SK-N-SH (cell line): ENCODE measurements at regions not wholly inside any gene's neighbourhood (a gene's known extent, or its start where the extent isn't known, plus 50 kb on each side); places are given as distances from the start of the nearest gene placed in this dataset.

Source experiments
- CTCF ChIA-PET: fragments of 300-600, 350-600 bp; formaldehyde crosslinking; extraction: SDS; loops from one replicate; lab custom pipeline; 2021; lab: Yijun Ruan, JAX
- POLR2A ChIA-PET: fragments of 350-600 bp; sonication (Branson Sonifier 250); formaldehyde crosslinking; extraction: SDS; loops from one replicate; lab custom pipeline; 2020; ENCODE audit warnings: antibody characterized with exemption, inconsistent platforms; lab: Yijun Ruan, JAX
- DNase-seq: peaks from one replicate; pipeline ENCODE4 v3.0.0; 2012
- H2AFZ ChIP-seq: fragments of 200-600 bp; sonication (generic); 2 replicates; pipeline ENCODE4 v1.8.1; 2016; ENCODE audit warnings: antibody characterized with exemption, mild to moderate bottlenecking, low read depth
- H3F3A ChIP-seq: fragments of 200-600 bp; sonication (generic); replicated peaks from 2 replicates; pipeline ENCODE3; 2016; ENCODE audit warnings: antibody characterized with exemption, mild to moderate bottlenecking; ENCODE audit not compliant: insufficient read depth
- H3K27ac ChIP-seq, 2 experiments: fragments of 200-500 bp in 1 of 2; fragments of 200-600 bp in 1 of 2; sonication (Bioruptor generic) in 1 of 2; sonication (generic), shearing (Covaris generic) in 1 of 2; 2 replicates each; pipeline versions ENCODE4 v1.5.1 to v1.6.1; 2014 to 2016; ENCODE audit warnings: low read depth in 2 of 2, inconsistent platforms in 1 of 2, low read length in 1 of 2, mild to moderate bottlenecking in 1 of 2, mixed read lengths in 1 of 2
- H3K27me3 ChIP-seq: fragments of 200-600 bp; sonication (generic), shearing (Covaris generic); 2 replicates; pipeline ENCODE4 v1.6.1; 2016; ENCODE audit warnings: mixed run types; ENCODE audit not compliant: insufficient read depth
- H3K36me3 ChIP-seq, 2 experiments: fragments of 200-500 bp in 1 of 2; fragments of 200-600 bp in 1 of 2; sonication (Bioruptor generic) in 1 of 2; sonication (generic) in 1 of 2; replicated peaks in 1 of 2; 2 replicates each; pipeline versions ENCODE3 to v1.5.1; 2014 to 2016; ENCODE audit warnings: low read length in 1 of 2, mild to moderate bottlenecking in 1 of 2; ENCODE audit not compliant: insufficient read depth in 2 of 2, control insufficient read depth in 1 of 2
- H3K4me1 ChIP-seq, 2 experiments: fragments of 200-500 bp in 1 of 2; fragments of 200-600 bp in 1 of 2; sonication (Bioruptor generic) in 1 of 2; sonication (generic), shearing (Covaris generic) in 1 of 2; 2 replicates each; pipeline versions ENCODE4 v1.5.1 to v1.6.1; 2014 to 2016; ENCODE audit warnings: low read depth in 1 of 2, low read length in 1 of 2, mixed run types in 1 of 2; ENCODE audit not compliant: insufficient read depth in 2 of 2, control insufficient read depth in 1 of 2
- H3K4me2 ChIP-seq: fragments of 200-600 bp; sonication (generic), shearing (Covaris generic); 2 replicates; pipeline ENCODE4 v1.6.1; 2017; ENCODE audit warnings: mixed run types
- H3K4me3 ChIP-seq, 2 experiments: fragments of 200-500 bp in 1 of 2; fragments of 200-600 bp in 1 of 2; sonication (Bioruptor generic) in 1 of 2; sonication (generic), shearing (Covaris generic) in 1 of 2; 2 replicates each; pipeline versions ENCODE4 v1.5.1 to v1.8.1; 2014 to 2016; ENCODE audit warnings: low read depth in 2 of 2, inconsistent platforms in 1 of 2, low read length in 1 of 2, mild to moderate bottlenecking in 1 of 2, mixed read lengths in 1 of 2, moderate library complexity in 1 of 2
- H3K79me2 ChIP-seq: fragments of 200-600 bp; sonication (generic); 2 replicates; pipeline ENCODE4 v1.8.1; 2017; ENCODE audit warnings: mild to moderate bottlenecking; ENCODE audit not compliant: insufficient read depth
- H3K9ac ChIP-seq: fragments of 200-600 bp; sonication (generic); 2 replicates; pipeline ENCODE4 v1.6.1; 2017; ENCODE audit warnings: mixed run types
- H3K9me2 ChIP-seq: fragments of 200-600 bp; sonication (generic); 2 replicates; pipeline ENCODE4 v1.6.1; 2017; ENCODE audit warnings: mixed run types
- H3K9me3 ChIP-seq: fragments of 200-600 bp; sonication (generic); 2 replicates; pipeline ENCODE4 v1.6.1; 2017; ENCODE audit warnings: mixed run types, mild to moderate bottlenecking, moderate library complexity
- H4K20me1 ChIP-seq: fragments of 200-600 bp; sonication (generic); 2 replicates; pipeline ENCODE4 v1.6.1; 2017; ENCODE audit warnings: mild to moderate bottlenecking, mixed run types; ENCODE audit not compliant: insufficient read depth
- CTCF ChIP-seq: fragments of 200-600 bp; sonication (generic); IDR thresholded peaks from 2 replicates; pipeline ENCODE4 v1.6.1; 2017; ENCODE audit warnings: antibody characterized with exemption, mild to moderate bottlenecking, moderate library complexity
- GABPA ChIP-seq: IDR thresholded peaks from 2 replicates; pipeline ENCODE4 v1.4.0; 2012; ENCODE audit warnings: low read depth, mild to moderate bottlenecking
- JUND ChIP-seq: IDR thresholded peaks from 2 replicates; pipeline ENCODE4 v1.4.0; 2012
- MEF2A ChIP-seq: IDR thresholded peaks from 2 replicates; pipeline ENCODE4 v1.4.0; 2012; ENCODE audit warnings: low read depth, borderline replicate concordance
- RAD21 ChIP-seq: IDR thresholded peaks from 2 replicates; pipeline ENCODE4 v1.6.1; 2012; ENCODE audit warnings: mild to moderate bottlenecking, low read length
- USF1 ChIP-seq: IDR thresholded peaks from 2 replicates; pipeline ENCODE4 v1.4.0; 2012; ENCODE audit warnings: low read depth, borderline replicate concordance
- USF2 ChIP-seq: fragments of 150-350 bp; IDR thresholded peaks from 2 replicates; pipeline ENCODE4 v1.6.1; 2017; ENCODE audit warnings: antibody characterized with exemption, low read length, low read depth, borderline replicate concordance
- ZBTB33 ChIP-seq: IDR thresholded peaks from 2 replicates; pipeline ENCODE4 v1.4.0; 2012; ENCODE audit warnings: low read depth, borderline replicate concordance
- WGBS: methylation state at CpG from one replicate; pipeline ENCODE4 v1.1.6; 2017; ENCODE audit warnings: low lambda C conversion rate; 5-methylcytosine and 5-hydroxymethylcytosine counted together

- ChIA-PET CTCF (no interaction called here), POLR2A (no interaction called here)
- no peak overlapping the region for H2AFZ ChIP-seq
- no peaks in the 10 kb centered on the region for H3K9me2 ChIP-seq
- DNase-seq = no peak
- H3K4me2 ChIP-seq = no peak overlapping the region
- 26% methylated on average over 2 of the region's 2 CpGs for WGBS
- H3K9me3 ChIP-seq = no peaks in the 10 kb centered on the region
- H3K4me3 ChIP-seq = no peak overlapping the region
- peaks cover 0 to 9% of the 10 kb centered on the region in 2 experiments; a peak in 1 of 4 replicates for H3K4me1 ChIP-seq
- H3K36me3 ChIP-seq = no peaks in the 10 kb centered on the region
- H3K27ac ChIP-seq = no peak overlapping the region
- H3K79me2 ChIP-seq = no peaks in the 10 kb centered on the region
- no peaks in the 10 kb centered on the region for H3K27me3 ChIP-seq
- no peak overlapping the region for H3K9ac ChIP-seq
- H3F3A ChIP-seq = no peaks in the 10 kb centered on the region
- no peaks in the 10 kb centered on the region for H4K20me1 ChIP-seq
- no peak for TF ChIP-seq RAD21
Measured at GRCh38 chr5:35305336-35306020, 75.2 kb upstream of the PRLR start.

- no peak for DNase-seq
- H3K9me3 ChIP-seq = no peaks in the 10 kb centered on the region
- H3F3A ChIP-seq = no peaks in the 10 kb centered on the region
- H3K4me3 ChIP-seq = no peak overlapping the region
- no peaks in the 10 kb centered on the region for H3K36me3 ChIP-seq
- ChIA-PET CTCF (no interaction called here), POLR2A (no interaction called here)
- H3K9me2 ChIP-seq = no peaks in the 10 kb centered on the region
- H3K4me1 ChIP-seq = peaks cover 0 to 9% of the 10 kb centered on the region in 2 experiments; a peak in 1 of 4 replicates
- H3K79me2 ChIP-seq = no peaks in the 10 kb centered on the region
- H3K4me2 ChIP-seq = no peak overlapping the region
- H2AFZ ChIP-seq = no peak overlapping the region
- no peaks in the 10 kb centered on the region for H3K27me3 ChIP-seq
- H4K20me1 ChIP-seq = no peaks in the 10 kb centered on the region
- 57% methylated on average over 1 of the region's 1 CpG for WGBS
- H3K27ac ChIP-seq = no peak overlapping the region
- no peak overlapping the region for H3K9ac ChIP-seq
- TF ChIP-seq GABPA = no peak
- TF ChIP-seq CTCF = no peak
Measured at GRCh38 chr5:35304291-35304690, 74.0 kb upstream of the PRLR start.

GRCh38 chr5:35303152-35303551 is 72.9 kb upstream of the PRLR start:
- Histone ChIP-seq H3K79me2 (no peaks in the 10 kb centered on the region), H3K36me3 (no peaks in the 10 kb centered on the region), H4K20me1 (no peaks in the 10 kb centered on the region), H3K9ac (no peak overlapping the region), H3K4me3 (no peak overlapping the region), H3K27me3 (no peaks in the 10 kb centered on the region), H2AFZ (no peak overlapping the region), H3F3A (no peaks in the 10 kb centered on the region), H3K9me3 (no peaks in the 10 kb centered on the region), H3K27ac (no peak overlapping the region), H3K4me1 (peaks cover 0 to 1% of the 10 kb centered on the region in 2 experiments; a peak in 1 of 4 replicates), H3K4me2 (no peak overlapping the region), H3K9me2 (no peaks in the 10 kb centered on the region; the same call in 1 of the 2 replicates)
- TF ChIP-seq USF1 (no peak), USF2 (no peak), GABPA (no peak), JUND (no peak), MEF2A (no peak), ZBTB33 (no peak)
- no peak for DNase-seq
- CTCF ChIA-PET = no interaction called here
- WGBS = 40% methylated on average over 2 of the region's 2 CpGs
- POLR2A ChIA-PET = no interaction called here
